Prostate gland (tissue), 2 donors: ENCODE measurements at regions not wholly inside any gene's neighbourhood (a gene's known extent, or its start where the extent isn't known, plus 50 kb on each side); places are given as distances from the start of the nearest gene placed in this dataset.
A peak's percentile ranks its signal among the peaks of the same experiment; 100 is the strongest.

ENCODE experiments used
- DNase-seq: peaks from one replicate; pipeline ENCODE4 v3.0.0-alpha.2; 2019; ENCODE audit warnings: low spot score
- H3K27ac ChIP-seq, 2 donors: fragments of 200-600 bp; sonication (generic); 2 replicates each; pipeline ENCODE4 v1.5.1; 2017 to 2019
- H3K27me3 ChIP-seq: fragments of 200-600 bp; sonication (generic); replicated peaks from 2 replicates; pipeline ENCODE4 v1.5.1; 2019; ENCODE audit not compliant: insufficient read depth
- H3K36me3 ChIP-seq, 2 donors: fragments of 200-600 bp; sonication (generic); 1 replicate in 1 of 2; 2 replicates in 1 of 2; pipeline versions ENCODE4 v1.5.1 to v1.8.1; 2017 to 2019
- H3K4me1 ChIP-seq: fragments of 200-600 bp; sonication (generic); replicated peaks from 2 replicates; pipeline ENCODE4 v1.5.1; 2019
- H3K4me3 ChIP-seq, 2 donors: fragments of 200-600 bp; sonication (generic); 2 replicates each; pipeline ENCODE4 v1.5.1; 2017 to 2019
- H3K9me3 ChIP-seq: fragments of 200-600 bp; sonication (generic); 2 replicates; pipeline ENCODE4 v1.5.1; 2017
- CTCF ChIP-seq, 4 experiments: fragments of 200-600 bp in 2 of 4; fragments of 450-650 bp in 2 of 4; sonication (generic) in 2 of 4; IDR thresholded peaks; 1 replicate in 3 of 4; 2 replicates in 1 of 4; pipeline ENCODE4 v1.5.1; 2016 to 2019; ENCODE audit warnings: antibody characterized with exemption in 4 of 4, mild to moderate bottlenecking in 2 of 4, moderate library complexity in 2 of 4
- POLR2A ChIP-seq: fragments of 450-650 bp; IDR thresholded peaks from one replicate; pipeline ENCODE4 v1.6.1; 2016; ENCODE audit warnings: antibody characterized with exemption, mild to moderate bottlenecking
- POLR2AphosphoS5 ChIP-seq: sonication (generic); formaldehyde crosslinking; IDR thresholded peaks from one replicate; pipeline ENCODE4 v1.6.1; 2017; ENCODE audit warnings: antibody characterized with exemption
- WGBS: methylation state at CpG from one replicate; pipeline ENCODE4 v1.1.5; 2018; 5-methylcytosine and 5-hydroxymethylcytosine counted together
- intact Hi-C: fragments of 100-400 bp; cut with DNase I; formaldehyde crosslinking; loops from one replicate; pipeline ENCODE4 v1.14.2; 2022

DNA sequence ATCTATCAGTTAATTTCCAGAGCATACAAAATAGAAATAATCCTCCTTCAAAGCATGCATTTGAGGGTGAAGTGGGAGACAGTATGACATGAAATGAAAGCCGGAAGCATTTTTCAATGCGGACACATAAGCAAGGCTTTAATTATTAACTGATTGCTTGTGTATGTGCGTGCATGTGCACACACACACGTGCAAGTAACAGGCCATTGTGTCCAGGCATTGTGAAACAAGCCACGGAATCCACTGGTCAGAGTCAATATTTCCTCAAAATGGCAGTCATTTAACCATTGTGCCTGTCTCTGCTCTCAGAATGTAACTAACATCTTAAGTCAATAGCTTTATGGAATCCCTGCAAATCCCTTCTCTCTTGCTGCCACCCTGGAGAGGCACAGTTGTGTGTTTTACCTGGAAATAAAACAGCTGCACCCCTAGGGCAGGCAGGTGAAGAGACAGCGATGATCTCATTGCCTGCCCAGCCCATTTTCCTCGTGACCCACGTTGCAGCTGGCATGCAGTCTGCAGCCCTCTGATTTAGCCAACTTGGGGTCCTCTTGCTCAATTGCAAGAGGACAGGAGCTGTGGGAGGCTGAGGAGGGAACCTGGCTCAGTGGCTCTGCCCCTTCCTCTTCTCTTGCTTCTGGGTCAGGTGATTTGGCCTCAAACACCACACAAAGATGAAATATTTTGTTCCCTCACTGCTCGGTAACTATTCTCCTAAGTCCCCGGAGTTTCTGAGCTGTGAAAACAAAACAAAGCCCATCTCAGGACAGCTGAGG lies 500.9 kb upstream of the ZMIZ1 start:
- TF ChIP-seq POLR2AphosphoS5 (no peak), CTCF (IDR thresholded peaks at IDR 0.05) (no peak), POLR2A (no peak)
- Histone ChIP-seq H3K4me1 (no peaks in the 10 kb centered on the region), H3K36me3 (no peaks in the 10 kb centered on the region), H3K27ac (no peak overlapping the region), H3K27me3 (no peaks in the 10 kb centered on the region), H3K9me3 (no peaks in the 10 kb centered on the region), H3K4me3 (no peak overlapping the region)
- intact Hi-C loops = no loop called here
- DNase-seq = no peak
- 72% methylated on average over 10 of the region's 10 CpGs for WGBS

- DNase-seq = no peak
- Histone ChIP-seq H3K4me1 (no peaks in the 10 kb centered on the region), H3K27me3 (no peaks in the 10 kb centered on the region), H3K36me3 (no peaks in the 10 kb centered on the region), H3K27ac (no peak overlapping the region), H3K9me3 (no peaks in the 10 kb centered on the region), H3K4me3 (no peak overlapping the region)
- TF ChIP-seq CTCF (IDR thresholded peaks at IDR 0.05) (no peak), POLR2A (no peak), POLR2AphosphoS5 (no peak)
- intact Hi-C loops = no loop called here
- 98% methylated on average over 2 of the region's 2 CpGs for WGBS
Measured at GRCh38 chr10:78568620-78569019, 500.1 kb upstream of the ZMIZ1 start.

- Histone ChIP-seq H3K9me3 (no peaks in the 10 kb centered on the region), H3K4me1 (no peaks in the 10 kb centered on the region), H3K4me3 (no peak overlapping the region), H3K27me3 (no peaks in the 10 kb centered on the region), H3K36me3 (no peaks in the 10 kb centered on the region), H3K27ac (peak overlapping the region; percentile 18 to 55)
- 41% methylated on average over 7 of the region's 7 CpGs for WGBS
- intact Hi-C loops = no loop called here
- TF ChIP-seq POLR2AphosphoS5 (no peak), CTCF (IDR thresholded peaks at IDR 0.05) (no peak), POLR2A (no peak)
- DNase-seq = peak; percentile 23
Measured at GRCh38 chr10:78570633-78571235, 498.0 kb upstream of the ZMIZ1 start.

DNA sequence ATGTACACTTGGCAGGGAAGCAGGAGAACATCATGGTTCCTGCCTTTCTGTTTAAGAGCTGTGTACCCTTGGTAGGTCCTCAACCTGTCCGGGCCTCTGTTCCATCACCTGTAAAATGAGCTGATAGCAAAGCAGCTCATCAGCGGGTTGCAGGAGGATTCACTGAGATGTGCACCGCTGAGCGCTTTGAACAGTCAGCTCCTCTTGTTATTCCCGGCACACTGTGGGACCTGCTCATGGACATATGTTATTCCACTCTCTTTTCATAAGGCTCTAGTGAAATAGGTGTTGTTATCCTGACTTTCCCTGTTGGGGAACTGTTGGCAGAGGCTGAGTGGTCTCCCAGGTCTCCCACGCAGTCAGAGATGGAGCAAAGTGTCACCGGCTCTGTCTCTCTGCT lies 497.5 kb upstream of the ZMIZ1 start:
- WGBS = 87% methylated on average over 7 of the region's 7 CpGs
- DNase-seq = no peak
- Histone ChIP-seq H3K4me1 (no peaks in the 10 kb centered on the region), H3K36me3 (no peaks in the 10 kb centered on the region), H3K27me3 (no peaks in the 10 kb centered on the region), H3K4me3 (no peak overlapping the region), H3K9me3 (no peaks in the 10 kb centered on the region), H3K27ac (peak overlapping the region in 1 of 2 donors; percentile 55)
- intact Hi-C loops = no loop called here
- TF ChIP-seq CTCF (IDR thresholded peaks at IDR 0.05) (no peak), POLR2AphosphoS5 (no peak), POLR2A (no peak)

- no peak overlapping the region for H3K4me3 ChIP-seq
- TF ChIP-seq POLR2A (no peak), POLR2AphosphoS5 (no peak), CTCF (IDR thresholded peaks at IDR 0.05) (no peak)
- H3K27me3 ChIP-seq = no peaks in the 10 kb centered on the region
- H3K4me1 ChIP-seq = no peaks in the 10 kb centered on the region
- DNase-seq = no peak
- intact Hi-C loops = no loop called here
- WGBS = 91% methylated on average over 1 of the region's 1 CpG
- H3K27ac ChIP-seq = no peak overlapping the region
- no peaks in the 10 kb centered on the region for H3K9me3 ChIP-seq
- no peaks in the 10 kb centered on the region for H3K36me3 ChIP-seq
Measured at GRCh38 chr10:78571891-78572290, 496.9 kb upstream of the ZMIZ1 start.
